NB4 (cell line): ENCODE measurements at regions not wholly inside any gene's neighbourhood (a gene's known extent, or its start where the extent isn't known, plus 50 kb on each side); places are given as distances from the start of the nearest gene placed in this dataset.
"Not testable (repeated sequence)": the region's sequence is repeated elsewhere in the genome, so short reads cannot be mapped to it uniquely, and the experiment has no call there.

Source experiments
- DNase-seq: peaks from one replicate; pipeline ENCODE4 v3.0.0; 2010; ENCODE audit warnings: low read depth
- H3K4me3 ChIP-seq: one replicate; pipeline ENCODE4 v1.5.1; 2011; ENCODE audit warnings: mild to moderate bottlenecking, low read depth, low read length, moderate library complexity
- MAX ChIP-seq: IDR thresholded peaks from 2 replicates; pipeline ENCODE4 v1.6.1; 2011; ENCODE audit warnings: low read depth, low read length
- MYC ChIP-seq: IDR thresholded peaks from 2 replicates; pipeline ENCODE4 v1.6.1; 2011; ENCODE audit warnings: low read depth, low read length
- POLR2A ChIP-seq: IDR thresholded peaks from 2 replicates; pipeline ENCODE4 v1.6.1; 2011; ENCODE audit warnings: mild to moderate bottlenecking; ENCODE audit not compliant: insufficient read length; ENCODE audit errors: extremely low read depth
- TF ChIP-seq, protein P1 (sequence below): IDR thresholded peaks from one replicate; pipeline ENCODE4 v1.5.1; 2012; ENCODE audit warnings: low read depth, low read length

GRCh38 chr11:87775036-87775435 is 400.2 kb downstream of the RAB38 start:
- DNase-seq = no peak
- TF ChIP-seq POLR2A (no peak), MAX (no peak), MYC (no peak)
- TF ChIP-seq, protein P1, sequence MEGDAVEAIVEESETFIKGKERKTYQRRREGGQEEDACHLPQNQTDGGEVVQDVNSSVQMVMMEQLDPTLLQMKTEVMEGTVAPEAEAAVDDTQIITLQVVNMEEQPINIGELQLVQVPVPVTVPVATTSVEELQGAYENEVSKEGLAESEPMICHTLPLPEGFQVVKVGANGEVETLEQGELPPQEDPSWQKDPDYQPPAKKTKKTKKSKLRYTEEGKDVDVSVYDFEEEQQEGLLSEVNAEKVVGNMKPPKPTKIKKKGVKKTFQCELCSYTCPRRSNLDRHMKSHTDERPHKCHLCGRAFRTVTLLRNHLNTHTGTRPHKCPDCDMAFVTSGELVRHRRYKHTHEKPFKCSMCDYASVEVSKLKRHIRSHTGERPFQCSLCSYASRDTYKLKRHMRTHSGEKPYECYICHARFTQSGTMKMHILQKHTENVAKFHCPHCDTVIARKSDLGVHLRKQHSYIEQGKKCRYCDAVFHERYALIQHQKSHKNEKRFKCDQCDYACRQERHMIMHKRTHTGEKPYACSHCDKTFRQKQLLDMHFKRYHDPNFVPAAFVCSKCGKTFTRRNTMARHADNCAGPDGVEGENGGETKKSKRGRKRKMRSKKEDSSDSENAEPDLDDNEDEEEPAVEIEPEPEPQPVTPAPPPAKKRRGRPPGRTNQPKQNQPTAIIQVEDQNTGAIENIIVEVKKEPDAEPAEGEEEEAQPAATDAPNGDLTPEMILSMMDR = no peak

GRCh38 chr11:87769661-87770060 is 405.6 kb downstream of the RAB38 start:
- TF ChIP-seq MAX = no peak
- TF ChIP-seq, protein P1 = no peak
- no peak for TF ChIP-seq POLR2A
- no peak for TF ChIP-seq MYC
- no peak for DNase-seq
- H3K4me3 ChIP-seq = no peak overlapping the region

More at GRCh38 chr11:87775036-87775435, 400.2 kb downstream of the RAB38 start:
- no peak overlapping the region for H3K4me3 ChIP-seq

DNA sequence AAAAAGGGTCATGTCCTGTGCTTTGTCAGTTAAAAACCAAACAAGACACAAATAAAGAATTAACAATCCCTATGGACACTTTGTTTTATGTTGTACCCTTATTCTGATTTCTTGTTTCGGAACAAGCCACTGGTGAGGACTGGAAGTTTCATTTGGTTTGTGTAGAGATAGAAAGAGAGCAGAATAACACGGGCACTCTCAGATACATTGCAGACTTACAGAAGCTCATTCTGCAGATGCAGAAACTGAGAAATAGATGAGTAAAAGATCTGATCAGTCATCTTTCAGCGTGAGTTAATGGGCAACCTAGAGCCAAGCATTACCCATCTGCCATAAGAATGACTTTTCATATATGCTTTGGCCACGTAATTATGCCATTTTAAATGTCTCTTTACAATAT is 407.6 kb downstream of the RAB38 start:
- H3K4me3 ChIP-seq = no peak overlapping the region
- TF ChIP-seq POLR2A = no peak
- TF ChIP-seq MAX = no peak
- TF ChIP-seq MYC = no peak
- TF ChIP-seq, protein P1 = no peak

GRCh38 chr11:87764075-87764474 is 411.2 kb downstream of the RAB38 start:
- DNase-seq, H3K4me3 ChIP-seq: not testable (repeated sequence)

More for the DNA sequence above, 407.6 kb downstream of the RAB38 start:
- DNase-seq = no peak

DNA sequence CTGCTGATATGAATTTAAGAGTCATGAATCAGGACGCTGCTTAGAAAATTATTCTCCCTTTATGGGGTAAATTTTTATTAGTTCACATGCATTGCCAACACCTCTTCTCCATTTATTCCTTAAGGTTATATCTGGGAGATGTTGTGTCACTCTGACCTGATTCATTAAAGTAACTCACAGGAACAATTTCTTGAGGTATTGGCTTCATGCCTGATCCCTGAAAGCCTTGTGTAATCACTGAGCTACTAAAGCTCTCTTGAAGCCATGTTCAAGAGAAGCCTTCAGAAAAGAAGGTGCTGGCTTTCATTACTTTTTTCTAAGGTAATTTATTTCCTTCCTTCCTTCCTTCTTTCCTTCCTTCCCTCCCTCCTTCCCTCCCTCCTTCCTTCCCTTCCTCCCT is 420.6 kb downstream of the RAB38 start:
- no peak for TF ChIP-seq POLR2A
- TF ChIP-seq MYC = no peak
- no peak for TF ChIP-seq MAX
- TF ChIP-seq, protein P1 = no peak
- H3K4me3 ChIP-seq = no peak overlapping the region
- DNase-seq = no peak

- TF ChIP-seq, protein P1 = no peak
- TF ChIP-seq MYC (no peak), POLR2A (no peak), MAX (no peak)
- H3K4me3 ChIP-seq = no peak overlapping the region
- no peak for DNase-seq
Observed at GRCh38 chr11:87753143-87753542, 422.1 kb downstream of the RAB38 start.
